Mammary epithelial cell (primary cell): ENCODE measurements at regions not wholly inside any gene's neighbourhood (a gene's known extent, or its start where the extent isn't known, plus 50 kb on each side); places are given as distances from the start of the nearest gene placed in this dataset.

Experiments used
- EZH2 ChIP-seq: IDR thresholded peaks from 2 replicates; pipeline ENCODE4 v1.6.1; 2012; ENCODE audit warnings: low read length, inconsistent platforms, borderline replicate concordance
- TF ChIP-seq, protein P1 (sequence below), 2 donors: IDR thresholded peaks in 1 of 2; conservative IDR thresholded peaks in 1 of 2; 2 replicates each; pipeline ENCODE4 v1.5.1; 2011 to 2012; ENCODE audit warnings: inconsistent platforms in 2 of 2, low read length in 2 of 2, mild to moderate bottlenecking in 2 of 2, control low read depth in 1 of 2, low read depth in 1 of 2; ENCODE audit not compliant: insufficient read depth in 1 of 2; ENCODE audit errors: extremely low read depth in 1 of 2

DNA sequence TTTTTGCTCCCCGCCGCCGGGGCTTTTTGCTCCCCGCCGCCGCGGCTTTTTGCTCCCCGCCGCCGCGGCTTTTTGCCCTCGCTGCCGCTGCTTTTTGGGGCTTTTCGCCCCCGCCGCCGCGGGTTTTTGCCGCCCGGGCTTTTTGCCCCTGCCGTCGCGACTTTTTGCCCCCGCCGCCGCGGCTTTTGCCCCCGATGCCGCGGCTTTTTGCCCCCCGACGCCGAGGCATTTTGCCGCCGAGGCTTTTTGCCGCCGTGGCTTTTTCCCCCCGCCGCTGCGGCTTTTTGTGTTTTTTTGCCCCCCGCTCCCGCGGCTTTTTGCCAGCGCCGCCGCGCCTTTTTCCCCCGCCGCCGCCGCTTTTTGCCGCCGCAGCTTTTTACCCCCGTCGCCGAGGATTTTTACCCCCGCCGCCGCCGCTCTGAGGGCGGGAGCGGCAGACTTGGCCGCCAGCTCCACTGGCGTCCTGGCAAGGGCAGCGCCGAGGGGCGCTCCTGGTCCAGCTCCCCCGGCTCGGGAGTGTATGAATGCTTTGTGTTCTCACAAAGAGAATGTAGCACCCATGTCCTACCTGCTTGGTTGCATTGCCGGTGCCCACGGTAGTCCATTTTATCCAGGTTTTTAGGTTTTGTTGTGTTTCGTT is 151.7 kb downstream of the KCNJ18 start:
- TF ChIP-seq EZH2, result no peak
- TF ChIP-seq, protein P1, sequence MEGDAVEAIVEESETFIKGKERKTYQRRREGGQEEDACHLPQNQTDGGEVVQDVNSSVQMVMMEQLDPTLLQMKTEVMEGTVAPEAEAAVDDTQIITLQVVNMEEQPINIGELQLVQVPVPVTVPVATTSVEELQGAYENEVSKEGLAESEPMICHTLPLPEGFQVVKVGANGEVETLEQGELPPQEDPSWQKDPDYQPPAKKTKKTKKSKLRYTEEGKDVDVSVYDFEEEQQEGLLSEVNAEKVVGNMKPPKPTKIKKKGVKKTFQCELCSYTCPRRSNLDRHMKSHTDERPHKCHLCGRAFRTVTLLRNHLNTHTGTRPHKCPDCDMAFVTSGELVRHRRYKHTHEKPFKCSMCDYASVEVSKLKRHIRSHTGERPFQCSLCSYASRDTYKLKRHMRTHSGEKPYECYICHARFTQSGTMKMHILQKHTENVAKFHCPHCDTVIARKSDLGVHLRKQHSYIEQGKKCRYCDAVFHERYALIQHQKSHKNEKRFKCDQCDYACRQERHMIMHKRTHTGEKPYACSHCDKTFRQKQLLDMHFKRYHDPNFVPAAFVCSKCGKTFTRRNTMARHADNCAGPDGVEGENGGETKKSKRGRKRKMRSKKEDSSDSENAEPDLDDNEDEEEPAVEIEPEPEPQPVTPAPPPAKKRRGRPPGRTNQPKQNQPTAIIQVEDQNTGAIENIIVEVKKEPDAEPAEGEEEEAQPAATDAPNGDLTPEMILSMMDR (conservative IDR thresholded peaks at IDR 0.05 in 1 of 2, IDR thresholded peaks at IDR 0.05 in 1 of 2; ENCODE audit: extremely low read depth in 1 of 2, insufficient read depth in 1 of 2, low read depth in 1 of 2, low read length in 2 of 2), result no peak
